ENCODE measurements at regions not wholly inside any gene's neighbourhood (a gene's known extent, or its start where the extent isn't known, plus 50 kb on each side); places are given as distances from the start of the nearest gene placed in this dataset.

- DNase-seq (ENCODE audit: low read depth) = no peak
Measured at GRCh38 chr4:121519236-121519838, 138.5 kb upstream of the QRFPR start.

- DNase-seq (ENCODE audit: low read depth) = no peak
Measured at GRCh38 chr4:121517241-121517640, 136.4 kb upstream of the QRFPR start.

GRCh38 chr4:121514443-121514842 is 133.6 kb upstream of the QRFPR start:
- DNase-seq (ENCODE audit: low read depth) = no peak

- DNase-seq (ENCODE audit: low read depth) = no peak
Measured at GRCh38 chr4:121510341-121510874, 129.6 kb upstream of the QRFPR start.

- DNase-seq (ENCODE audit: low read depth) = no peak
Measured at GRCh38 chr4:121485190-121485804, 104.5 kb upstream of the QRFPR start.

- DNase-seq (ENCODE audit: low read depth) = no peak
Measured at GRCh38 chr4:121484633-121485032, 103.8 kb upstream of the QRFPR start.

- DNase-seq (ENCODE audit: low read depth) = no peak
Measured at GRCh38 chr4:121479808-121480207, 99.0 kb upstream of the QRFPR start.

- DNase-seq (ENCODE audit: low read depth) = no peak
Measured at GRCh38 chr4:121477480-121477879, 96.7 kb upstream of the QRFPR start.

GRCh38 chr4:121477079-121477478 is 96.3 kb upstream of the QRFPR start:
- DNase-seq (ENCODE audit: low read depth) = no peak

GRCh38 chr4:121472937-121473721 is 92.3 kb upstream of the QRFPR start:
- no peak for DNase-seq (ENCODE audit: low read depth)

GRCh38 chr4:121464854-121465253 is 84.0 kb upstream of the QRFPR start:
- DNase-seq (ENCODE audit: low read depth) = no peak

- peak; percentile 52 for DNase-seq (ENCODE audit: low read depth)
Measured at GRCh38 chr4:121462660-121463261, 81.9 kb upstream of the QRFPR start.

- DNase-seq (ENCODE audit: low read depth) = no peak
Measured at GRCh38 chr4:121459026-121459425, 78.2 kb upstream of the QRFPR start.

GRCh38 chr4:121457278-121457875 is 76.6 kb upstream of the QRFPR start:
- no peak for DNase-seq (ENCODE audit: low read depth)

- DNase-seq (ENCODE audit: low read depth) = no peak
Measured at GRCh38 chr4:121455285-121455684, 74.5 kb upstream of the QRFPR start.

GRCh38 chr4:121454251-121454979 is 73.6 kb upstream of the QRFPR start:
- DNase-seq (ENCODE audit: low read depth) = no peak

- no peak for DNase-seq (ENCODE audit: low read depth)
Measured at GRCh38 chr4:121451310-121451709, 70.5 kb upstream of the QRFPR start.

GRCh38 chr4:121449416-121449815 is 68.6 kb upstream of the QRFPR start:
- DNase-seq (ENCODE audit: low read depth) = no peak

GRCh38 chr4:121448231-121448630 is 67.4 kb upstream of the QRFPR start:
- no peak for DNase-seq (ENCODE audit: low read depth)

- DNase-seq (ENCODE audit: low read depth) = no peak
Measured at GRCh38 chr4:121439669-121440068, 58.9 kb upstream of the QRFPR start.
